IPS DF 19.7 (cell line): ENCODE measurements at regions not wholly inside any gene's neighbourhood (a gene's known extent, or its start where the extent isn't known, plus 50 kb on each side); places are given as distances from the start of the nearest gene placed in this dataset.
"Not testable (repeated sequence)": the region's sequence is repeated elsewhere in the genome, so short reads cannot be mapped to it uniquely, and the experiment has no call there.

Experiments
- DNase-seq: peaks from one replicate; pipeline ENCODE4 v3.0.0-alpha.2; 2013; ENCODE audit warnings: low read depth, low spot score

DNA sequence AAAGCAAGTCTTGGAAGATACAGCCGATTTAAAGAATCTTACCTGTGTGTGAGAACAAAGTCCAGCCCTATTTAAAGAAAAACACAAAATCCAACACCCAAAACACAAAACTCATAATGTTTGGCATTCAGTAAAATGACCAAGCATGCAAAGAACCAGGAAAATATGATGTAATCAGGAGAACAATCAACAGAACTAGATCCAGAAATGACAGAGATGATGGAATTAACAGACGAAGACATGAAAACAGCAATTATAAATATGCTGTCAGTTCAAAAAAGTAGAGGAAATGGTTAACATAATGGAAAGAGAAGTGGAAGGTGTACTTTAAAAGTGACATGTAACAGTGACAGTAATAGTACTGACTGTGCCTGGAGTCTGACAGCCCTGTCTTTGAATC, 56.1 kb upstream of the ERV3-1 start:
- DNase-seq = not testable (repeated sequence)

DNA sequence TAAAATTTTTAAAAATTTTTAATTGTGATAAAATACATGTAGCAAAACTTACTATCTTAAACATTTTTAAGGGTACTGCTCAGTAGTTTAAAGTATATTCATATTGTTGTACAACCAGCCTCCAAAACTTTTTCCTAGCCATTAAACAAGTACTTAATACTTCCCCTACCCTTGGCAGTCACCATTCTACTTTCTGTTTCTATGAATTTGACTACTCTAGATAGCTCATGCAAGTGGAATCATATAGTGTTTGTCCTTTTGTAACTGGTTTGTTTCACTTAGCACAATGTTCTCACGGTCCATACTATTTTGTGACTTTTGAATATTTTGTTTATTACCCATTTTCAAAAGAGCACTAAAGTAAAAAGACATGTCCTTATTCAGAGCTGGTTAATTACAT, 52.8 kb upstream of the ERV3-1 start:
- not testable (repeated sequence) for DNase-seq
